ENCODE measurements at regions not wholly inside any gene's neighbourhood (a gene's known extent, or its start where the extent isn't known, plus 50 kb on each side); places are given as distances from the start of the nearest gene placed in this dataset.

DNA sequence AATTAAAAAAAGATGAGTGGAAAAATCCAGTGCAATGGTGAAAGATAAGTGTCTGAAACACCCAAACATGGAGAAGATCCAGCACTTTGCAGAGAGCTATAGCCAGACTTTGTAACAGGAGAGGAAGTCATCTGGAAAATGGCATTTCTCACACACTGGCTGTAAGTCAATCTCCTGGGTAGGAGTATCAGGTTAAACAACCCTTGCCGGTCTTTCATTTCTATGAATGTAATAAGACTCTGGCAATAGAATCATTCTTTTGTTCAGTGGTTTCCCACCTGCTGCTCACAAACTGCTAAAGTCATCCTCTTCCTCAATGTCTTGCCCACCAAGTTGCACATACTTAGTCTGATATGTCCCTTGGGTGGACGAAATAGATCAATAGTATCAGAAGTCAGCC is 94.0 kb upstream of the ATP8A1 start:
- DNase-seq (ENCODE audit: extremely low spot score, insufficient read length, low read depth) (no peak), FAIRE-seq (no peak)

DNA sequence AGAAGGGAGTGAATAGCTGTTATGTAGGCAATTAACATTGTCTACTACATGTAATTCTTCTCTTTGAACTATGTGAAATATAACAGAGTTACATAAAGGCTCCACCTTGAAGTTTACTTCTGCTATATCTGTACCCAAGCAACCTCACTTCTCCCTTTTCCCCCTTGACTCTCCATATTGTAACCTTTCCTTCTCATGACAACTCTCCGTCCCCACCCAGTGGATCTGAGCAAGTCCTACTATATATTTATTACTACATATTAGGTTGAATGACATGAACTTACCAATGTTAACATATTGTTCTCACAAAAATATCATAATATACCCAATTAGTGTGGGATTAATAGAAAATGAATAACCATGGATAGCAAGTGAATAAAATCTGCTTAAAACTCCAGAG is 93.2 kb upstream of the ATP8A1 start:
- FAIRE-seq (no peak), DNase-seq (ENCODE audit: extremely low spot score, insufficient read length, low read depth) (no peak)

DNA sequence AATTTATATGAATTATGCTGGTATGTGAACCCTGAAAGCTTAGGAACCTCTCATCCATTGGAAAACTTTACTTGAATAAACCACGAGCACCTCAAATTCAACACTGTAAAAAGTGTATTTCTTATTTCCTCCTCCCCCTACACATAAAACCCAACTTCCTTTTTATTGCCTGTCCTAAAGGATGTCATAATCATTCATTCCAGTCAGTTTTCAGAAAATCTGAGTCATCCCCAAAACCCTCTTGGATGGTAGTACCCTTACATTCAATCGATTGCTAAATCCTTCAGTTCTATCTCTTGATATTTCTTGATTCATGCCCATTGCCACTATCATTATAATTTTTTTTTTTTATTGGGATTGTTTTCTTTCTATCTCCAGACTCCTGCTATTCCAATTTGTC is 91.1 kb upstream of the ATP8A1 start:
- no peak for DNase-seq (ENCODE audit: extremely low spot score, insufficient read length, low read depth)
- no peak for FAIRE-seq

DNA sequence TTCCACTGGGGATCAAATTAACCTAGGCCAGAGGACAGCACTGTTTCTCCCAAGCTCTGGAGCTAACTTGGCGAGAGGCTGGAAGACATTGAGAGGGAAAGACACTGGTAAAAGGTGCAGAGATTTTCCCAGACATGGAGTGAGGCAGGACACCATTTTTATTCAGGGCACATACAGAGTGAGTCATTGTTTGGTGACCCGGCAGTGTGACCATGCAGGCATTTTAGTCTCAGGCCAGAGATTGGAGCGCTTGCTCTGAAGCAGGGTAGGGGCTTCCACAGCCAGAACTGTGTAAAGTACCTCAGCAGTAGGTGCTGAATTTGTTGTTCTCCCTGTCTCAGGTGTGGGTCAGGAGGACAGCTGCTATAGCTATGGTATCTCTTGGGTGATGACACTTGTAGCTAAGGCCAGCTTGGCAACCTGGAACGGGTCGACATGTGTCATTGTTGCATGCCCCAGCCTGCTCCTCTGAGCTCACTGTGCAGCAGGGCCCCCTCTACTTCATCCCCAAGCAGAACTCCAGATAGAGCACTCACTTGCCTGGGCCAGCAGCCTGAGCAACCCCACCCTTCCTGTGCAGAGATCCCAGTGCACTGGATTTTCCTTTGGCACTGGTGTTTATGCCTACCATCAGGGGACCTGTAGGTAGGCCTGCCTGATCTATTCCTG is 79.8 kb upstream of the ATP8A1 start:
- no peak for FAIRE-seq
- no peak for DNase-seq (ENCODE audit: extremely low spot score, insufficient read length, low read depth)

DNA sequence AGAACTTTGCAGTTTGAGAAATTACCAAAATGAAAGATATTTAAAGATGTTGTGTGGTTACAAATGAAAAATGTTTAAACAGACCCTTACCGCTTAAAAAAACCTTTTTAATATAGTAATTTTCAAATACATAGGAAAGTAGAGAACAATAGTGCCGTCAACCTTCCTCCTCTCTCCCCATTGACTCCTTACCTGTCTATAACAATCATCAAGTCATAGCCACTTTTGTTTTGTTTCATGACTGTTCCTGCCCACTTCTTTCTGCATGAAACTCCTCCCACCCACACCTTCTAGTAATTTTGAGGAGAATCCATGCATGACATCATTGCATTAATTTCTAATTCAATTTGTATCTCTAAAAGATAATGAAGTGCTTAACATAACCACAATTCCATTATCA is 76.5 kb upstream of the ATP8A1 start:
- FAIRE-seq (no peak), DNase-seq (ENCODE audit: extremely low spot score, insufficient read length, low read depth) (no peak)

DNA sequence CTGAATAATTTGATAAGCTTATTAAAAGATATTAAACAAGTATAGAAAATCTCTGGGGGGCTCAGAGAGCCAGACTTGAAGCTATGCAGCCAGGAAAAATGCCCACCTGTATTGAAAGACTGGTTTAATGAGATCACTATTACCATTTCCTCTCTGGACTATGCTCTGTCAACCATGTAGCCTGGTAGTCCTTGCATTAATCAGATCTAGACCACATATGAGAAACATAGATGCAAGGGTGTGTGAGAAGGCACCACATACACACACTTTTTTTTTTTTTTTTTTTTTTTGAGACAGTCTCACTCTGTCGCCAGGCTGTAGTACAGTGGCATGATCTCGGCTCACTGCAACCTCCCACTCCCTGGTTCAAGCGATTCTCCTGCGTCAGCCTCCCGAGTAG is 75.9 kb upstream of the ATP8A1 start:
- no peak for DNase-seq (ENCODE audit: extremely low spot score, insufficient read length, low read depth)
- FAIRE-seq: no peak

DNA sequence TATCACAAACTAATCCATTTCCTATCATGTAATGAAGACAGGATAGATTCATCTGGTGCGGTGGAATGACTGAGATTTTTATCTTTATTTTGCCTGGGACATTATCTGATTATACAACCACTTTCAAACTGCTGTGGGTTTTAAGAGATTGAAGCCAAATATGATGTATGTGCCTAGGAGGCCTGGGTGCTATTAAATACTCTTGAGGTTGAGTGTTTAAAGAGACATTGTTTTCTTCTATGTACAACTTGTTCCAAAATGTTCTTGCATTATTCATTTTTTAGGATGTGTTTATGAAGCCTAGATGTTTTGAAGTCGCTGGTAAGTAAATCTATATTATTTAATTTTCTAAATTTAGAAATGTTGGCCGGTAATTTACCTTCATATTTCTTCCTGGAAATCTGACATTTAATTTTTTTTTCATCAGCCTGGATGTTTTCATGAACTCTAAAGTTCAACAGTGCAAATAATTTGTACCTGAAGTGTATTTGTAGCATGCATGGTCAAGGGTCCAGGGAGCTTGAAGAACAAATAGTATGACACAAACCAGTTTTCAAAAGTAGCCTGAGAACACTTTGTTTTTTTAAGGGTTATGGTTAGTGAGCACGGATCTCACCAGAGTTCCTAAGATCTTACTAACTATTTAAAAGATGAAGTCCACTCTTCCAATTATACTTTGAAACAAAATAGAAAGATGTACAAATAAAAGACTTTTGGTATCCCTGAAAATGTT is 72.8 kb upstream of the ATP8A1 start:
- FAIRE-seq: no peak
- no peak for DNase-seq (ENCODE audit: extremely low spot score, insufficient read length, low read depth)

DNA sequence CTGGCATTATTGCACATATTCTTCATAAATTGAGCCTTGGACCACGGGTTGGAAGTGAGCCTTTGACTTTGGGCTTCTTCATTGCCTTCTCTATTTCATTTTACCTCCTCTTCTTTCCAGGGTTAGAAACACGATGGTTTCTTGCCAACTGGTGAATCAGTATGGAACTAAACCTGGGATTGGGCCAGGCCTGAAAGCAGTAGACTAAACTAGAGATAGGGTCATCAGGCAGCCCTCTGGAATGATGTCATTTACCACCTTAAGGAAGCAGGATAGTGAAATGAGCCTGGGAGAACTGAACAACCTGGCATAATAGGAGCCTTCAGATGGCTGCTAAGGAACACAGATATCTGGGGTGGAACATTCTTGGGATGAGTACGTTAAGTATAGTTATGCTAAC is 67.5 kb upstream of the ATP8A1 start:
- no peak for FAIRE-seq

DNA sequence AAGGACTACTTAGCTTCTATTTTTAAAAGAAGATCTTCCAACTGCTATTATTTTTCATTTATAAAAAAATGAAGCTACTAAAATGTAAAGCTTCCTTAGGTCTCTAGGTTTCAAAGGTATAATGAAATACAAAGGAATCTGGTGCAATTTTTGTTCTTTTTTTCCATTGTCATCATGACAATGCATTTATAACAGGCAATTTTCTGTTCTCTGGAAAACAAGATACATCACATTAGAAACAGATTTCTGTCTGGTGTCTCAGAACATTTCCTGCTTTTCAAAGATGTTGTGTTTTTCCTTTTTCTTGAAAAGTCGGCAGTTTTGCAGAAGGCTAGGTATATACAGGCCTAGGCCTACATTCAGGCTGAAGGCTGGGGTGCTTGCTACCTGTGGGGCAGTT is 63.6 kb upstream of the ATP8A1 start:
- DNase-seq (ENCODE audit: extremely low spot score, insufficient read length, low read depth): no peak
- no peak for FAIRE-seq

More for the DNA sequence above, 67.5 kb upstream of the ATP8A1 start:
- no peak for DNase-seq (ENCODE audit: extremely low spot score, insufficient read length, low read depth)

DNA sequence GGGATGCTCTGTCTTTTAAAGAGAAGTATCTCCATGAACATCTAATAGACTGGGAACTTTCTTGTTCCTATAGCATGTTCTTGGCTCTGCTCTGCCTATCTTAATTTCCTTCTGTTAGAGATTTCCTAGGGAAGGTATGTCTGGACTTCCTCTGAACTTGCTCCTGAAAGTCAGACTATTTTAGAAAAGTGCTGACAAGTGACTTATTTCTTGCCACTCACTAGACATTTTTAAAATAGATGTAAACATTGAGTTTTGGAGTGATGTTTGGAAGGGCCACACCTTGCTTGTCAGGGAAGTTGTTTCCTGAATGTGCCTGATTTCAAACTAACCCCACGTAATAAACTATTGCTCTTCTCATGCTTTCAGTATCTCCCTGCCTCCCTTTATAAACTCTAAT is 62.4 kb upstream of the ATP8A1 start:
- FAIRE-seq: no peak
- no peak for DNase-seq (ENCODE audit: extremely low spot score, insufficient read length, low read depth)

DNA sequence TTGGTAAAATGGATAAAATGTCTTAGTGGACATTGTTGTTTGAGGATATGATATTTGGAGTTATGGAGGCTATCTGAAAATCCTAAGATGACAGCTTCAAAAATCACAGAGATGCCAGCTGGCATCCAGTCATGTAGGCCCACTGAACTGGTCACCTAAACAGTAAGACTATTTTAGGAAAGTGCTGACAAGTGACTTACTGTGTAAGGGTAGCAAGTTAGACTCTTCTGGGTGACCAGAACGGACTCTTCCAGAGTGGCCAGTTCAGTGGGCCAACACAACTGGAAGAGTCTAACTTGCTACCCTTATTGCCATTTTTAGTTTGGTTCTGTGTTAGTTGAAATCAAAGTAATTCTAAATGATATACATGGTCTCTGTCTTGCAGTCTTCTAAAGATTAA is 61.4 kb upstream of the ATP8A1 start:
- DNase-seq (ENCODE audit: extremely low spot score, insufficient read length, low read depth) (no peak), FAIRE-seq (no peak)

DNA sequence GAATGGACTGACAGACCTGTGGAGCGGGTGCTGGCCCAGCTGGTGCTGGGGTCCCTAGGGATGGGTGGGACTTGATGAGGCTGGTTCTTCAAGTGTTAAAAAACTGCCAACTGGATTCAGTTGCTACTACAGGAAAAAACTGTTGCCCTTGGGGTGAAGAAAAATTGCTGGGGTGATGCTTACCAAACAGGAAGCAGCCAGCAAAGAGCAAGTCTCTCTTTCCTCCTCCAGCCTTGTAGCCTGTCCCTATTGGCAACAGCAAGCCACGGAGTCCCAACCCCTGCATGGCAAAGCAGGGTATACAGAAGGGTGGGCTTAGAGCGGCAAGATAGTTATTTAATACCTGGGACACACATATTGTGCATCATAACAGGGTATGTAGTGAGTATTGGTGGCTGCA is 60.1 kb upstream of the ATP8A1 start:
- DNase-seq (ENCODE audit: extremely low spot score, insufficient read length, low read depth) (no peak), FAIRE-seq (no peak)

DNA sequence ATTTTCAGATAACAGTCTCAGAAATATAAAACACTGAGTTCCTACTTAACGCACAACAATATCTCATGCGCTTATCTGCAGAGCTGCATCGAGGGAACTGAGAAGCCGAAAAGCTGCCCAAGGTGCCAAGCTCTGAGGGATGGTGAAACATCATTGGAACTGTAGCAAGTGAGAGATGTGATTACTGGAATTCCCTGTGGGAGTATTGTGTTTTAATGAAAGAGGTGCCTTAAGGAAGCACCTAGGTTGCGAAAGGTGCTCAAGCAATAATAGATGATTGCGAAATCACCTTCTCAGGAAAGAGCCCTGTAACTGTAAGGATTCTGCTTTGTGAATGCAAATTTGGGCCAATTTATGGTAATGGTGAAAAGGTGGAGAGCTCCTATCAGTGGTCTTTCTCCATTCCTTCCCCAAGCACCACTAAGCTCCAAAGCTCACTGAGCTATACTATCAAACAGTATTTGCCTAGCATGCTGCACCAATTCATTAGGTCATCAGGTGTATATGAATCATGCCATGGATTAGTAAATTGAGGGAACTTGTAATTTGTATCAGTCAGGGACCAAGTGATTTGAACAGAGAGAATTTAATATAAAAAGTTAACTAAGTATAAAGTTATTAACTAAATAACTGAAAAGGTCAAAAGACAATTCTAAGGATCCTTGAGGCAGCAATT is 59.0 kb upstream of the ATP8A1 start:
- FAIRE-seq: no peak

DNA sequence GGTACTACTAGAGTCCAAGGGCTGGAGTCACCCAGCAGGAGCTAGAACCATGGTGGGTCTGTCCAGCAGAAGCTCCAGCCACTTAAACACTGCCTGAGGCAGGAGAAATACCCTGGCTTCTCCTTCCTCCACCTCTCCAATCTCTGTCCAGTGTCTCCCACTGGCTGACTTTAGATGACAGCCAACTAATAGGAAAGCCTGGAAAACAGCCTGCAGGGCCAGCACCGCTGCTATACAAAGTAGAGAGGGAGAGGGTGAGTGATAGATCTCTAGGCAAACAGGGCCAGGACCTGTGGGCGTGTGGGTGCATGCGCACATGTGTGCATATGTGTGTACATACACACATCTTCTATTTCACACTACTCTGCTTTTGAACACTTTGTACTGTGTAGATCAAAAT is 56.5 kb upstream of the ATP8A1 start:
- no peak for FAIRE-seq

More for the DNA sequence above, 59.0 kb upstream of the ATP8A1 start:
- no peak for DNase-seq (ENCODE audit: extremely low spot score, insufficient read length, low read depth)

DNA sequence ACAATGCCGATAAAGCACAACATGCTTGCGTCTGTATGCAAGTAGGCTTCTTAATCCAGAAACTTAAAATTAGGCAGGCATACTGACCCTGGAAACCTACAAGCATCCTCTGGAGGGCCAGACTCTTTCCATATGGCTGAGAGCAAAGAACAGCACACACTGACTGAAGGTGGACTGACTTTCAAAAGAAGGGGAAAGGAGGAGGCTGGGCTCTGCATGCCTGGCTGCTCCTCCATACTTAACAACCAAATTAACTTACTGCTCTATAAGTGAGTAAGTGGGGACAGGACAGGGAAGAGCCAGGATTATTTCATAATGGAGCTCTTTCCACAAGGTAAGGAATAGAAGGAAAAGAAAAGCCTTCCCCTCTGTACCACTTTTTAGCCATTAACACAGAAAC is 55.9 kb upstream of the ATP8A1 start:
- DNase-seq (ENCODE audit: extremely low spot score, insufficient read length, low read depth): no peak
- no peak for FAIRE-seq

More for the DNA sequence above, 56.5 kb upstream of the ATP8A1 start:
- no peak for DNase-seq (ENCODE audit: extremely low spot score, insufficient read length, low read depth)

DNA sequence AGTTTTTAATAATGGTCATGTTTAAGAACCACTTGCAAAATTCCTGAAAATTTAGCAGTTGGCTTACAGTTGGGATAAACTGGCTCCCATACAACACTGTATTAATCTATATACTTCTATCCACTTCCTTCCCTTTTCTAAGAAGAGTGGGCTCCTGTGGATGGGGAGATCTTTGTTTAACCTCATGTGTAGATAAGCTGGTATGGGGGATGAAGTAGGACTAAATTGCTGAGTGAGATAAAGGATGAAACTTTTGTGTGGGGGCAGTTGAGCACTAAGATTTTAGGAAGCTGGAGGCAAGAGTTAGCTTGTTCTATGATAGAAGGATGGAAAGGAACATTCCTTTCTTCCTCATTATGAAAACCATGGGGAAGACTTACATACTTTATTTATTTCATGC is 54.6 kb upstream of the ATP8A1 start:
- DNase-seq (ENCODE audit: extremely low spot score, insufficient read length, low read depth): no peak
- no peak for FAIRE-seq

DNA sequence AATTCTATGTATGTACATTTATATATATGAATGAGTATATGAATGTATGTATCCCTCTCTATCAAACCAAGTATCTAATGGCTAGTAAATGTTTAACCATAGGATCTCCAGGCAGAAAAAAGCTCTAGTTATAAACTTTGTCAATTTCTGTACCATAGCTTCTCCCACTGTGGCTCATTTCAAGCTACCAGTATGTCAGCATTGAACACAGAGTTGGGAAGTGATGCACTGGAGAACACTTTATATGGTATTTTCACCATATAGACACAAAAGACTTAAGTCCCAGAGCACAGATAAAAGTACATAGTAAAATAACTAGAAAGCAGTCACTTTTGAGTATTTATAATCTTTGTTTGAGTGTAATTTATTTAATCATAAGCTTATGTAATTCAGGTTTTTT is 53.9 kb upstream of the ATP8A1 start:
- FAIRE-seq (no peak), DNase-seq (ENCODE audit: extremely low spot score, insufficient read length, low read depth) (no peak)

DNA sequence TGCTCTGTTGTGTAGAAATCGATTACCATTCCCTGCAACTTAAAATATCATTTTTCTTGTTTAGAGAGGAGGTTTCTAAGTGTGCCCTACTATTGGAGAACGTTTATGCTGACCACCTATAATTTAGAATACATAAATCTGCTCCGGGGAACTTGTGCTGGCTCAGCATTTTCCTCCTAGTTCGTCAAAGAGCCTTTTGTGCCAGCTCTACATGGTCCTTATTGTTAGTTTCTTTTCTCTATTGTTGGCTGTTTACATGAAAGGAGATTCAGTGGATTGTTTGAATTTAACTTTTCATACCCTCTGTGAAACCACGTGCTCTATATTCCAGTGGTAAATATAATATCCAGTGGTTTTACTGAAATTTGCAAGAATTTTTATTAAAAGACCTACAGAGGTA is 53.4 kb upstream of the ATP8A1 start:
- DNase-seq (ENCODE audit: extremely low spot score, insufficient read length, low read depth) (no peak), FAIRE-seq (no peak)

DNA sequence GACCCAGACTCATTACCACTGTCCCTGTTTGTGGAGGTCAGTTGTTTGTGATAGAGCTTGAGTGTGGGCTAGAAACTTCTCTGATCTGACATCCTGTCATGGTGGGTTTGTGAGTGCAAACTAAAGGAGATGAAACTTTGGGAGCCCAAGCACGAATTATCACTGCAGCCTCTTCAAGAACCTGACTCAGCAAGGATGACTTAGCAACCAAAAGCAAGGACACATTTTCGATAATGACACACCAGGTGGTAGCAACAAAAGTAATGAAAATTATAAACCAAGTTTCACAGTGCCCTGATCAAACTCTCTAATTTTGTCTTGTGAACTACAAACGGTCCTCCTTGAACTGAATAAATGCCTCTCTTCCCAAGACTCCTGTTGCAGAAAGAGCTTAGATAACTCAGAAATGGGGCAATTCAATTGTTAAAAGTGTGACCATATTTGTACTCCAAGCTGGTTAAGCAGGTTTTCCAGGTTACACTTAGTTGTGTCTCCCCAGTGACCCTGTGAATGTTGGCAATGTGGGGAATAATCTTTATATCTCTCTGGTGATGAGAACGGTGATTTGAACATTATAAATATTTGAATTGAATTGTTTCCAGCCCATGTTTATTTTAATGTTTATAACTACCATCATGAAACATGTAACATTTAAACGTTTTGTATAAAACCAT is 52.6 kb upstream of the ATP8A1 start:
- FAIRE-seq (no peak), DNase-seq (ENCODE audit: extremely low spot score, insufficient read length, low read depth) (no peak)

DNA sequence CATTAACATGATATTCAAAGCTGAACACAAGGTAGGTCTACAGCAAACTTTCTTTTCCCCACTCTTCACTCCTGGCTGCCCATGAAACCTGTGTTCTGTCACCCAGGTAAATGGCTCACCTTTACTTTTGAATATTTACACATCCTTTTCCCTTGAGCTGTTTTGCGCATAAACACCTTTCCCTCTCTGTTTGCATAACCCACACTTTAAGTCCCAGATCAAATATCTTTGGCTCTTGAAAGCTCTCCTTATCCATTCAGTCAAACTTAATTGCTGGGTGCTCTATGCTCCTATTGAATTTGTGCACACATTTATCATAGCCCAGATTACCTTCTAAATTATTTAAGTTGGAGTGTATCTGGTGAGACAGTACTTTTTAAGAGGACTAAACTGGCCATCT is 51.7 kb upstream of the ATP8A1 start:
- DNase-seq (ENCODE audit: extremely low spot score, insufficient read length, low read depth) (no peak), FAIRE-seq (no peak)
